Cerebellar cortex (tissue), 1 donor: ENCODE measurements at regions not wholly inside any gene's neighbourhood (a gene's known extent, or its start where the extent isn't known, plus 50 kb on each side); places are given as distances from the start of the nearest gene placed in this dataset.
A peak's percentile ranks its signal among the peaks of the same experiment; 100 is the strongest.
"Not testable (repeated sequence)": the region's sequence is repeated elsewhere in the genome, so short reads cannot be mapped to it uniquely, and the experiment has no call there.

Source experiments
- DNase-seq: peaks from one replicate; pipeline ENCODE4 v3.0.0-alpha.2; 2015; ENCODE audit warnings: low spot score

- no peak for DNase-seq
Observed at GRCh38 chr10:3959370-3960325, 174.6 kb upstream of the KLF6 start.

- no peak for DNase-seq
Observed at GRCh38 chr10:3958472-3958996, 173.5 kb upstream of the KLF6 start.

GRCh38 chr10:3955955-3956617 is 171.1 kb upstream of the KLF6 start:
- DNase-seq = no peak

GRCh38 chr10:3955493-3955892 is 170.5 kb upstream of the KLF6 start:
- DNase-seq = no peak

- DNase-seq = no peak
Observed at GRCh38 chr10:3954615-3955014, 169.6 kb upstream of the KLF6 start.

- DNase-seq = not testable (repeated sequence)
Observed at GRCh38 chr10:3954007-3954406, 169.0 kb upstream of the KLF6 start.

- no peak for DNase-seq
Observed at GRCh38 chr10:3951993-3952392, 167.0 kb upstream of the KLF6 start.

GRCh38 chr10:3950676-3951275 is 165.8 kb upstream of the KLF6 start:
- no peak for DNase-seq

GRCh38 chr10:3949711-3950110 is 164.7 kb upstream of the KLF6 start:
- DNase-seq = no peak

- DNase-seq = no peak
Observed at GRCh38 chr10:3948843-3949242, 163.8 kb upstream of the KLF6 start.

GRCh38 chr10:3946234-3947229 is 161.5 kb upstream of the KLF6 start:
- no peak for DNase-seq

GRCh38 chr10:3945026-3945425 is 160.0 kb upstream of the KLF6 start:
- DNase-seq = no peak

- no peak for DNase-seq
Observed at GRCh38 chr10:3944591-3944990, 159.6 kb upstream of the KLF6 start.

- no peak for DNase-seq
Observed at GRCh38 chr10:3943695-3944257, 158.8 kb upstream of the KLF6 start.

- no peak for DNase-seq
Observed at GRCh38 chr10:3942937-3943489, 158.0 kb upstream of the KLF6 start.

- no peak for DNase-seq
Observed at GRCh38 chr10:3941676-3942075, 156.7 kb upstream of the KLF6 start.

- DNase-seq = no peak
Observed at GRCh38 chr10:3936422-3937040, 151.5 kb upstream of the KLF6 start.

GRCh38 chr10:3935933-3936359 is 150.9 kb upstream of the KLF6 start:
- peak; percentile 8 for DNase-seq

- no peak for DNase-seq
Observed at GRCh38 chr10:3935141-3935540, 150.1 kb upstream of the KLF6 start.

- no peak for DNase-seq
Observed at GRCh38 chr10:3933733-3934132, 148.7 kb upstream of the KLF6 start.
